HG03520 (cell line): ENCODE measurements at regions not wholly inside any gene's neighbourhood (a gene's known extent, or its start where the extent isn't known, plus 50 kb on each side); places are given as distances from the start of the nearest gene placed in this dataset.
A peak's percentile ranks its signal among the peaks of the same experiment; 100 is the strongest.

ENCODE experiments used
- ATAC-seq: cut with Tn5 transposase; IDR thresholded peaks from one replicate; pipeline ENCODE4 v1.9.1; 2021; ENCODE audit warnings: mild to moderate bottlenecking, moderate library complexity; ENCODE audit not compliant: unreplicated experiment

- no peak for ATAC-seq
Observed at GRCh38 chr3:72193771-72194430, 409.0 kb upstream of the PROK2 start.

DNA sequence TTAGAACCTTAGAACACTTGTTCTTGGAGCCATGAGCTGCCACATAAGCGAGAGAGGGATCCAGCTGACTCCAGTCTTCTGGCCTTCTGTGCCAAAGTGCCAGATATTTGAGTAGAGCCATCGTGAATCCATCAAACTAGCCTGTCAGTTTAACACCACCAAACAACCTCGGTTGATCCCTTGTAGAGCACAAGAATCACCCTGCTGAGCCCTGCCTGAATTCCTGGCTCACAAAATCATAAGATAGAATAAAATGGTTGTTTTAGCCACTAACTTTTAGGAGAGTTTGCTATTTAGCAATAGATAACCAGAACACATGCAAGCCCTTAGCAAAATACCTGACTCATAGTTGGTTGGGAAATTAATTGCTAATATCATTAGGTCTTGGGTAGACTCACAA, 407.6 kb upstream of the PROK2 start:
- no peak for ATAC-seq

DNA sequence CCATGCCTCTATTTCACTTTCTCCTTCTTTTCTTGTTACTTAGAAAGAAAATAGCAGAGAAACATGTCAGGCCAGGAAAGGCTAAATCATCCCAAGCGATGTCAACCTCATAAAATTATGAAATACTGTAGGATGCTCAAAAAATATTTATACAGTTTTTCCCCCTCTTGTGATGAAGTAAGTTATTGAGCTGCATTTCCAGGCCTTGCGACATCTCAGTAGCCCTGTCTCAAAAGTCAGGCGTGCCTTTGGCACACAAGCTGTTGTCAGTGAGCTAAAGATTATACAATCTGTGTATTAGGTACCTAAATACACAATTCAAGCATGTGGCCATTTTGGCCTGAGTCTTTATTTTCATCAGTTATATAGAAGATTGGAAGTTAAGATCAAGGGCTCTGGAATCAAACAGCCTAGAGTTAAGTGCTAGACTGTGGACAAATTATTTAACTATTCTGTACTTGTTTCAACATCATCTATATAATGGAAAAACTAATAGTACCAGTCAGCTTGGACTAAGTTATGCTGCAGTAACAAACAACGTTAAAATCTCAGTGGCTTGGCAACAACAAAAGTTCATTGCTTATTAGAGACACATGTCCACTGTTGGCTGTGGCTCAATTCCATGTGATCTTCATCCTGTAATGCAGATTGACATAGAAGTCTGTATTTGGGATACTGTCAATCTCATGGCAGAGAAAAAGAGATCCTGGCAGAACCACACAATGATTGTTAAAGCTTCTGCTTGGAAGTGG, 406.4 kb upstream of the PROK2 start:
- no peak for ATAC-seq

DNA sequence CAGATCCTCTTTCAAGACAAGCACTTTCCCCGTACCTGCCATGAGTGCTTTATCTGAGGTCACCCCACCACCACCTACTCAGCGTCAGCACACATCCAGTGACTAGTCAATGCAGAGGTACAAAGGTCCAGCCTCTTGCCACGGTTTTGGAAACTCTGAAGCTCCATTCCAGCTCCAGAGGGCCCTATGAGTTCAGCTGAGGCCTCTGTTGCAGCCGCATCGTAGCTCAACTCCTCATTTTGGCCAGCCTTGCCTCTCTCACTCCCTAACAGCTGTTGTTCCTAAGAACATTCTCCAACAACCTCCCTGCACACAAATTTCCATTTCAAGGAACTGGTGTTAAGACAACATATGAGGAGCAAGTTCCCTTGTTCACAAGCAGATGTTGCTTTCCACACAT, 405.1 kb upstream of the PROK2 start:
- ATAC-seq: no peak

GRCh38 chr3:72189339-72189738, 404.4 kb upstream of the PROK2 start:
- no peak for ATAC-seq

DNA sequence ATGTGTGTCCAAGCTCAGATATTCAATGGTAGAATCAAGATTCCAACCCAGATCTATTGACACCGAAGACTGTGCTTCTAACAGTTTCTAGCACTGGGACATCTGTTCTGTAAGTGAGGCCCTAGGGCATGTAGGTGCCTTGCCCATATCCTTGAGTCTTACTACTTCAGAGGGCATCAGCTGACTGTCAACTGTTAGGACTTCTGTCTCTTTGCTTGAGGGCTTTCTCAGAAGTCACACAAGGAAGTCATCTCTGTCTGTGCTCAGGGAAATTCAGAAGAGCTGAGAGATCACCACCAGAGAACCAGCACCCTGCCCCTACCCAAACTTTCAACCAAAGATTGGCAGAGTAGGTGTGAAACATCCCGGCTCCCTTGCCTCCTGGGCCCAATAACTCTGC, 403.6 kb upstream of the PROK2 start:
- no peak for ATAC-seq

DNA sequence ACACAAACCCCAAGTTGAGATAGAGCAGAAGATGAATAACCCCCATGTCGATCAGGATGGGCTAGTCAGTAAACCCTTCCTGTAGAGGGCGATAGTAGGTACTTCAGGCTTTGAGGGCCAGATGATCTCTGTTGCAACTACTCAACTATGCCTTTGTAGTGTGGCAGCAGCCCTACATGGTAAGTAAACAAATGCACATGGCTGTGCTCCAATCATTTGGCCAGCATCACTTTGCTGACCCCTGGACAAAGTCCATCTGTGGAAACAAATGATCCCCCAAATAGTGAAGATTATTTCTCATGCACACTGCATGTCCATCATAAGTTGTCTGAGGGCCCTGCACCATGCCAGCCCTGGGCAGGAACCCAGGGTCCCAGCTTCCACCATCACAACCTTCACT, 402.2 kb upstream of the PROK2 start:
- ATAC-seq: no peak

GRCh38 chr3:72186400-72186855, 401.5 kb upstream of the PROK2 start:
- ATAC-seq: no peak

DNA sequence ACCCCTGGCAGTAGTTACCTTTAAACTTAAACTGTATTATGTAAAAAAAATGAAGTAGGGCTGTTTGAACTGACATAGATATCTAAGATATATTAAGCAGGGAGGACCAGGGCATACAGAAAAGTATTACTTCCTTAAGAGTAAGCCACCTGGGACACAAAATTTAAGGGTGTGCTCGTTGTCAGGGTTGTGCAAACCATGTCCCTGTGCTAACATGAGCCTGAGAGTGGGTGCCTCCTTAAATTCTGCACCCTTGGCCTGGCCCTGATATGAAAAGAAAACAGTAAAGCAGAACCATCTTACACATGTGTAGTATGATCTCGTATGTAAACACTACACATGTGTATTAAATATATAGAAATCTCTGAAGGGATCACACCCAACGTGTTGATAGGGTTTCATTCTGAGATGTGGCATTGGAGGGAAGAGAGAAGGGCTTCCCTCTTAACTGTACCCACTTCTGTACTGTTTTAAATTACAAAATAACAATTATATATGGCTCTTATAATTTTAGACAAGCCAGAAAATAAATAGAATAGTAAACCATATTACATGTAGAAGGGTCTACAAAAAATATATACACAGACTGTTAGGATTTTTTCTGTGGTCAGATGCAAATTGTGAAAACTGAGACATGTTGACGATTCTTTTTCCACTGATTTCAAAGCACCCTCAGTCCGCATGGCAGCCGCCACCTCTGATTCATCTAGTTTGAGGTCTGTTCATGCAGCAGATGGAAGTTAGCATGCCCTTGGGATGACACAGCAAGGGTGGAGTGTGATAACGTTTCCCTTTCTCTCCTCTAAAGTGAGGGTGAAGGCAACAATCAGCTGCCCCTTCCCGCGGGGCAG, 400.8 kb upstream of the PROK2 start:
- no peak for ATAC-seq

- ATAC-seq: no peak
Observed at GRCh38 chr3:72183489-72183888, 398.5 kb upstream of the PROK2 start.

GRCh38 chr3:72182206-72182605, 397.3 kb upstream of the PROK2 start:
- no peak for ATAC-seq

- no peak for ATAC-seq
Observed at GRCh38 chr3:72181251-72181650, 396.3 kb upstream of the PROK2 start.

DNA sequence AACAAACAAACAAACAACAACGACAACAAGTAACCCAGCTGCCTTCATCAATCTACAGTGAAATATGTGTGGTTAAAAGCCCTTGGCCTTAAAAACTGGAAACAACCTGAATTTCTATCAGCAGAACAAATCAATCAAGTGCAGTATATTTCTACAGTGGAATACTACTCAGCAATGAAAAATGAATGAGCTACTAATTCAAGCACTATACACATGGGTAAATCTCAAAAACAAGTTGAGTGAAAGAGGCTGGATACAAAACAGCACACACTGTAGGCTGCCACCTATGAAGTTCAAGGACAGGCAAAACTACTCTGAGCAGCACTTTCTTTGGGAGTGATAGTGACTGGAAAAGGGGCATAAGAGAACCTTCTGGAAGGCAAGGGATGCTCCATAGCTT, 395.5 kb upstream of the PROK2 start:
- no peak for ATAC-seq

GRCh38 chr3:72179107-72179464, 394.1 kb upstream of the PROK2 start:
- ATAC-seq: no peak

- no peak for ATAC-seq
Observed at GRCh38 chr3:72178463-72179106, 393.6 kb upstream of the PROK2 start.

GRCh38 chr3:72177075-72178050, 392.4 kb upstream of the PROK2 start:
- ATAC-seq: peak; percentile 31

DNA sequence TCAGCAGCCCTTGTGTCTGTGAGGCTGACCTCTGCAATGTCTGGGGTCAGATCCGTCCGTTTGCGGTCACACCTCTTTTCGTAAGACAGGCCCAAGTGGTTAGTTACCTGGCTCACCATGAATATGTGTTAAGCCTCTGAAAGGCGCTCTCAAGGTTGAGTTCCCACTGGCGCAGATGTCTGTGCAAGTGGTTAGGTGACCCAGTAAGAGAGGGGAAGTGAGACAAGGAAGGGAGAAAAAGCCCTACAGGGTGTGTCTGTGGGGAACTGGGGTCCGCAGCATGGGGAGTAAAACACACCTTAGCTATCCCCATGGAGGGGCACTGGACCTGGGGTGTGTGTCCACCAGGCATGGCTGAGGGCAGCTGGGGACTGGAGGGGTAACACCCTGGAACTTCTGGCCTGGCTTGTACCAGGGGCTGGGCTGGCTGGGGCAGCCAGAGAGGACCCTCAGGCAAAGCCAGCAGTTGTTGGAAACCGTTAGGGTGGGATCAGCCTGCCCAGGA, 391.6 kb upstream of the PROK2 start:
- peak; percentile 72 for ATAC-seq

DNA sequence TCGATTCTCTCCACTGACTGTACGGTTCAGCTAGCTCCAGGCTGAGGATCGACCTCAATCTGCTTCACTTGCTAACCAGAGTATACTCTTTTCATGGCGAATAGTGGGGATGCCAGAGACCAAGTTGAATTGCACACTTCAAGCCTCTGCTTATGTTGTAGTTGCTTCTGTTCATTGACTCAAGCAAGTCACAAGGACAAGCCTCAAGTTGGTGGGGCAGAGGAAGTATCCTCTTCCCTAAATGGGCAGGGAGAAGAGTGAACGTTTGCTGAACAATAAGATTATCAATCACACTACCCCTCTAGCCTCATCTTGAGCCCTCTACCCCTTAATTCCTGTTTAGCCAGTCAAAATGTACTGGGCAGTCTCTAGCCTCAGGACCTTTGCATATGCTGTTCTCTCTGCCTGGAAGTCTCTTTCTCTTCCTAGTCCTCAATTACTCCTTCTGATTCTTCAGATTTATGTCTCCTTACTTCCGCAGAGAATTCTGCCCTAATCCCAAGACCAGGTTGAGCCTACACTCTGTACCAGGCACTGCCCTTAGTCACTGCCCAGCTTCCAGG, 390.4 kb upstream of the PROK2 start:
- no peak for ATAC-seq

DNA sequence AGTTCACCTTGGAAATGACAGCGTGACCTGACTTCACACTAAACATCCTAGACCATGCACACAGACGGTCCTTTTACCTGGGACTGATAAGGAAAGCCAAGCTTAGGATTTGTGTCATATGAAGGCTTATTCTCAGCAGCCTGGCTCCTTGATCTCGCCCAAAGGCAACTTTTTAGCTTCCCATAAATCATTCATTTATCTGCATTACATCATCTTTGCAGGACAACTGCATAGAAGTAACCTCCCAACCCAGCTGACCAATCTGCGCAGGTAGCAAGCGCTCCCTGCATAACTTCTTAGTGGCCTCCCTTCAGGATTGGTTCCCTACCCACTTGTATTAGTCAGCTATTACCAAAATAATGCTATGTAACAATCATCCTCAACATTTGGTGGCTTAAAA, 389.9 kb upstream of the PROK2 start:
- ATAC-seq: no peak

- ATAC-seq: no peak
Observed at GRCh38 chr3:72174040-72174439, 389.1 kb upstream of the PROK2 start.
